ENCODE measurements at regions not wholly inside any gene's neighbourhood (a gene's known extent, or its start where the extent isn't known, plus 50 kb on each side); places are given as distances from the start of the nearest gene placed in this dataset.

GRCh38 chr15:85941186-85941855 is 138.3 kb upstream of the AGBL1 start:
- no peak for DNase-seq (ENCODE audit: low read depth in 2 of 2)

DNA sequence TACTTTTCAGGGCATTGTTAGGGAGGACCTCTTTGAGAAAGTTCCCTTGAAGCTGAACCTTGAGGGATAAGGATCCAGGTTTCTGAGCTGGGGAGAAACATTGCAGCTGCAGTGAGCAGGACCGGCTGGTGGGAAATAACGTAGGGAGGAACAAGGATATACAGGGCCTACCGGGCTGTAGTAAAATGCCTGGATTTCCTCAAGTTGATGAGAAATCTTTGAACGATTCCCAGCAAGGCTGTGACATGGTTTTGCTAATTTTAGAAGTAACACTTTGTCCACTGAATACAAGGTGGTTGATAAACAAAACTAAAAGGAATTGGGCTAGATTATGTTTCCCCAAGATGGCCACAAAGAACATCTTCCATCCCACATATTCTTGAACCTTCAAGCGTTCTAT is 137.0 kb upstream of the AGBL1 start:
- DNase-seq (ENCODE audit: low read depth in 2 of 2), result no peak

DNA sequence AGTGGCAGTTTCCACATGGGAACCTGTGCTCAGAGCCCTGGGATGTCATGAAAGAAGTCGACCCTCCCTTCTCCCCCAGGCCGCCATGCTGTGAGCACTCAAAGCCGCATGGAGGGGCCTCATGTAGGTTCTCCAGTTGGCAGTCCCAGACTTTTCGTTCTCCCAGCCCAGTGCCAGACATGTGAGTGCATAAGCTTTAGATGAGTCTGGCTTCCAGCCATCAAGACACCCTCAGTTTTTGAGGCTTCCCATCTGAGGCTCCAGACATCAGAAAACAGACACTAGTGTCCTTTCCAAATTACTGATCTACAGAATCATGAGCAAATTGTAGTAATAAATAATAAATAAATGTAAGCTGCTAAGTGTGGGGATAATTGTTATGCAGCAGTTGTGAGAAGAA is 136.5 kb upstream of the AGBL1 start:
- DNase-seq (ENCODE audit: low read depth in 2 of 2), result no peak

GRCh38 chr15:85943791-85944190 is 135.9 kb upstream of the AGBL1 start:
- no peak for DNase-seq (ENCODE audit: low read depth in 2 of 2)

GRCh38 chr15:85947021-85947420 is 132.7 kb upstream of the AGBL1 start:
- DNase-seq (ENCODE audit: low read depth in 2 of 2), result no peak

DNA sequence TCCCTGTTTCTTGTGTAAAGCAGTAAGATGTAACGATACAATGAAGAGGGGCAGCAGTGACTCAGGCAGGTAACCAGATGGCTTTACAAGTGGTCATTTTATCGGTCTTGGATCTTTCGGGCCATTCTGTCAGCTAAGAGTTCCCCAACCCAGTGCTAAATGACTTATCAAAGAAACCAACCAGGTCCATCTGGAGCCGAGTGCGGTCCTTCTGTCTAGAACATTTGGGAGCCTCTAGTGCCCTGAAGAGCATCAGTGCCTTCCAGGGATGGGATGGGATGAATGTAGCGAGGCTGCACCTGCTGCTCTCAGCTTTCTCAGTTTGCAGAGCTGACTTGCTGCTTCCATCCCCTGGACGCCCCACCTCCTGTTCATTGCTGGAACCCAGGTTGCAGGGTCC is 131.7 kb upstream of the AGBL1 start:
- DNase-seq (ENCODE audit: low read depth in 2 of 2), result no peak

DNA sequence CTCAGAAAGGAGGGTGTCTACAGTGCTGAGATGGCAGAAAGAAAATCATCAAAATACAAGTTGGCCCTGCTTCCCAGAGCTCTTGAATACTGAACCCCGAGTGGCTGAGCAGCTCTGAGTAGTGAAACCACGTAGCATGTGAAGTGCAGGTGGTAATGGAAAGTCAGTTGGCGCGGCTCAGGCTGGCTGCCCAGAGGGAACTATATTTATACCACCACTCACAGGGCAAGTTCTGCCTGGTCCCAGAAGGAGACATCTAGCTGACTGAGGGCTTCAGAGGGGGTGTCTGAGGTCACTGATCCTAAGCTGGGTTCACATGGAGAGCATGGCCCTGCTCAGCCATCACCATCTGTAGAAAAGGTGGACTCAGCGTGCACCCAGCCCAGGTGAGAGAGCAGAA is 129.6 kb upstream of the AGBL1 start:
- no peak for DNase-seq (ENCODE audit: low read depth in 2 of 2)

- DNase-seq (ENCODE audit: low read depth in 2 of 2), result no peak
Measured at GRCh38 chr15:85954586-85954985, 125.1 kb upstream of the AGBL1 start.

- DNase-seq (ENCODE audit: low read depth in 2 of 2), result no peak
Measured at GRCh38 chr15:85955501-85956391, 123.9 kb upstream of the AGBL1 start.

DNA sequence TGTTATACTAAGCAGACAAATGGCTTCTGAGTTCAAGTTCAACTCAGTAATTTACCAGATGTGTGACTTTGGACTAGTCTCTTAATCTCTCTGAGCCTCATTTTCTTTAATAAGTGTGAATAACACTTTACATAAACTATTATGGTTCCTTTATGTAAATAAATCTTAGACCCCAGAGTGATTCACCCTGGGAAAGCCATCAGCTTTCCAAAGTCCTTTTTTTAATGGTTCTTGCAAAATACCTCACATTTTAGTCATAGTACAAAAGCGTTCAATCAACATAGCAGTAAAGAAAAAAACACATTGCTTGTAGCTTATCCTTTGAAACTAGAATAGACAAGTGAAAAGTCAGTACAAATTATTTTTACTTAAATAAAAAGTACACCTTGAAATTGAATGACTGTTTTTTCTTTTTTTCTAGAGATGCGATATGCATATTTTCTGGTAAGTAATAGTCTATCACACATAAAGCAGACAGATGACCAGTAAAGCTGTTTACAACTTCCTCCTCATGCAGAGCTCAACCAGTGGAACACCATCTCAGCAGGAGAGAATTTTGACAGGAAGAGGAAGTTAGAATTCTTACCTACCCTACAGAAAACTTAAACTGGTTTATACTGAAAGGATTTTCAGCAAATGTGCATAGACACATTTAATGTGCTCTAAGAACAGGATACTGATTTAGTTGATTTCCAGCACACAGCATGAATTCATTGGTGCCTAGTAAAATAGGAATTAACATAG is 123.0 kb upstream of the AGBL1 start:
- DNase-seq (ENCODE audit: low read depth in 2 of 2), result no peak

- DNase-seq (ENCODE audit: low read depth in 2 of 2), result no peak
Measured at GRCh38 chr15:85959611-85960010, 120.1 kb upstream of the AGBL1 start.

DNA sequence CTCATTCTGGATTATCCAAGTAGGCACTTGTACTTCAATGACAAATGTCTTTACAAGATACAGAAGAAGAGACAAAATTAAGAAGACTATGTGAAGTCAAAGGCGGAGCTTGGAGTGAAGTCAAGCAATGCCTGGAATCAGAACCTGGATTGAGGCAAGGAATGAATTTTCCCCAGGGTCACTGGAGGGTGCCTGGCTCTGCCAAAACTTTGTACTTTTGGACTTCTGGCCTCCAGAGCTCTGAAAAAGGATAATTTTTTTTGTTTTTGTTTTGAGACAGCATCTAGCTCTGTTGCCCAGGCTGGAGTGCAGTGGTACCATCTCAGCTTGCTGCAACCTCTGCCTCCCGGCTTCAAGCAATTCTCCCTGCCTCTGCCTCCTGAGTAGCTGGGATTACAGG is 119.3 kb upstream of the AGBL1 start:
- no peak for DNase-seq (ENCODE audit: low read depth in 2 of 2)

GRCh38 chr15:85961821-85962220 is 117.8 kb upstream of the AGBL1 start:
- no peak for DNase-seq (ENCODE audit: low read depth in 2 of 2)

DNA sequence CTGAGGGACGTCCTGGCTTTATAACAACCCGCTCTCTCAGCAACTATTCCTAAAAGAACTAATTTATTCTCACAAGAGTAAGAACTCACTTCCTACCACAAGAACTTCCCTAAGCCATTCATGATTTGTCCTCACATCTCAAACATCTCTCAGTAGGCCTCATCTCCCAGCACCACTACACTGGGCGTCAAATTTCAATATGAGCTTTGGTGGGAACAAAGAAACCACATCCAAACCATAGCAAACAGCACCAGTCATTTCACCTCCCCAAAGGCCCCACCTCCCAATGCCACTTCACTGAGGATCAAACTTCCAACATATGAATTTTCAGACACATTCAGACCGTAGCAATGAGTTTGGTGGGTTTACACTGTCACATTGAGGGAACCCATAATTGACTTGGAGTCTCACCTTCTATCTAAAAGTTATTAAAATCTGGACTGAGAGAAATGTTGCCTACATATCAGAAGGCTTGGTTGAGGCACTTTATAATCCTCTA is 116.4 kb upstream of the AGBL1 start:
- no peak for DNase-seq (ENCODE audit: low read depth in 2 of 2)

GRCh38 chr15:85964471-85964870 is 115.2 kb upstream of the AGBL1 start:
- no peak for DNase-seq (ENCODE audit: low read depth in 2 of 2)

GRCh38 chr15:85967553-85967952 is 112.1 kb upstream of the AGBL1 start:
- DNase-seq (ENCODE audit: low read depth in 2 of 2), result no peak

- no peak for DNase-seq (ENCODE audit: low read depth in 2 of 2)
Measured at GRCh38 chr15:85972805-85973540, 106.7 kb upstream of the AGBL1 start.

- DNase-seq (ENCODE audit: low read depth in 2 of 2), result no peak
Measured at GRCh38 chr15:85973584-85974347, 105.9 kb upstream of the AGBL1 start.

DNA sequence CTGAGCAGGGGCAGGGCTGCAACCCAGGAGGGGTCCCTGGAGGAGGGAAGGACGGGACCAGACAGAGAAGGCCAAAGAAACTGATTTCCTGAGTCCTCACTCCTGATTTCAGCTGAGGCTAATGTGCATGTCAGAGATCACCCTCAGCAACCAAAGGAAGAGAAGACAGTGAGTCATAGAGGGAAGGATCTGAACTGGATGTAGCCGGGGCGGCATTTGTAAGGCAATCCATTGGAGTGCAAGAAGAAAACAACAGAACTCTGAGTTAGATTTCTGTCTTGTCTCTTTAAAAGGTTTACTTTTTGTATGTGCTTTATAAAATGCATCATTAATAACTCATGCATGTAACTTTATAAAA is 105.3 kb upstream of the AGBL1 start:
- DNase-seq (ENCODE audit: low read depth in 2 of 2), result no peak

- no peak for DNase-seq (ENCODE audit: low read depth in 2 of 2)
Measured at GRCh38 chr15:85974742-85975141, 104.9 kb upstream of the AGBL1 start.

- no peak for DNase-seq (ENCODE audit: low read depth in 2 of 2)
Measured at GRCh38 chr15:85976102-85976501, 103.6 kb upstream of the AGBL1 start.
